Ishikawa (cell line): ENCODE measurements at regions not wholly inside any gene's neighbourhood (a gene's known extent, or its start where the extent isn't known, plus 50 kb on each side); places are given as distances from the start of the nearest gene placed in this dataset.

Source experiments
- CEBPB ChIP-seq: IDR thresholded peaks from 2 replicates; pipeline ENCODE4 v1.6.1; 2012
- CREB1 ChIP-seq: IDR thresholded peaks from 2 replicates; pipeline ENCODE4 v1.6.1; 2012; ENCODE audit warnings: low read depth
- EGR1 ChIP-seq: IDR thresholded peaks from 2 replicates; pipeline ENCODE4 v1.6.1; 2012
- EP300 ChIP-seq: IDR thresholded peaks from 2 replicates; pipeline ENCODE4 v1.6.1; 2012; ENCODE audit warnings: borderline replicate concordance
- FOXM1 ChIP-seq: IDR thresholded peaks from 2 replicates; pipeline ENCODE4 v1.6.1; 2012; ENCODE audit warnings: low read depth, borderline replicate concordance
- MAX ChIP-seq: IDR thresholded peaks from 2 replicates; pipeline ENCODE4 v1.6.1; 2012
- NFIC ChIP-seq: IDR thresholded peaks from 2 replicates; pipeline ENCODE4 v1.6.1; 2012
- RAD21 ChIP-seq: IDR thresholded peaks from 2 replicates; pipeline ENCODE4 v1.6.1; 2012; ENCODE audit warnings: low read depth
- REST ChIP-seq: IDR thresholded peaks from 2 replicates; pipeline ENCODE4 v1.6.1; 2012; ENCODE audit warnings: low read depth, mild to moderate bottlenecking
- TAF1 ChIP-seq: IDR thresholded peaks from 2 replicates; pipeline ENCODE4 v1.6.1; 2012; ENCODE audit warnings: low read depth, mild to moderate bottlenecking
- TCF12 ChIP-seq: IDR thresholded peaks from 2 replicates; pipeline ENCODE4 v1.6.1; 2012; ENCODE audit warnings: low read depth
- TEAD4 ChIP-seq: IDR thresholded peaks from 2 replicates; pipeline ENCODE4 v1.6.1; 2012
- YY1 ChIP-seq: IDR thresholded peaks from 2 replicates; pipeline ENCODE4 v1.6.1; 2012; ENCODE audit warnings: low read depth
- ZBTB7A ChIP-seq: IDR thresholded peaks from 2 replicates; pipeline ENCODE4 v1.6.1; 2012; ENCODE audit warnings: low read depth
- TF ChIP-seq, protein P1 (sequence below): IDR thresholded peaks from 2 replicates; pipeline ENCODE4 v1.6.1; 2012

- TF ChIP-seq CREB1 (no peak), NFIC (no peak), CEBPB (no peak), TEAD4 (no peak), EGR1 (no peak)
These were observed 291.2 kb downstream of the CDH26 start for GRCh38 chr20:60249436-60249835.

DNA sequence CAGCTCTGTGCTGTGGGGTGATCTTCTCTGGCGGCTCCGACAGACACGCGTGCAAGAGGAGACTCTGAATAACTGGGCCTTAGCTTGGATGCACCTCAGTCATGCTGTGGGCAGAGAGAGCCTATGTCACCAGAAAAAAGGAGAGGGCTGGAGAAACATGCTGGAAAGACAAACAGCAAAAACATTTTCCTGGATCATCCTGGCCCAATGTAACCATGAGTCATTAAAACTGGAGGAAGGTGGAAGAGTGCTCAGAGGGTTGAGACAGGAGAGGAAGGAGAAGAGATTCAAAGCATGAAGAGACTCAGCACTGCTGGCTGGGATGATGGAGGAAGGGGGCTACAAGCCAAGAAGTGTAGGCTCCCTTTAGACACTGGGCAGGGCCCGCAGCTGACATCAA is 292.0 kb downstream of the CDH26 start:
- no peak for TF ChIP-seq EP300
- TF ChIP-seq ZBTB7A, result no peak
- no peak for TF ChIP-seq EGR1
- no peak for TF ChIP-seq TEAD4
- TF ChIP-seq, protein P1, sequence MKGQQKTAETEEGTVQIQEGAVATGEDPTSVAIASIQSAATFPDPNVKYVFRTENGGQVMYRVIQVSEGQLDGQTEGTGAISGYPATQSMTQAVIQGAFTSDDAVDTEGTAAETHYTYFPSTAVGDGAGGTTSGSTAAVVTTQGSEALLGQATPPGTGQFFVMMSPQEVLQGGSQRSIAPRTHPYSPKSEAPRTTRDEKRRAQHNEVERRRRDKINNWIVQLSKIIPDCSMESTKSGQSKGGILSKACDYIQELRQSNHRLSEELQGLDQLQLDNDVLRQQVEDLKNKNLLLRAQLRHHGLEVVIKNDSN, result no peak
- TF ChIP-seq MAX, result no peak
- TF ChIP-seq RAD21, result no peak

DNA sequence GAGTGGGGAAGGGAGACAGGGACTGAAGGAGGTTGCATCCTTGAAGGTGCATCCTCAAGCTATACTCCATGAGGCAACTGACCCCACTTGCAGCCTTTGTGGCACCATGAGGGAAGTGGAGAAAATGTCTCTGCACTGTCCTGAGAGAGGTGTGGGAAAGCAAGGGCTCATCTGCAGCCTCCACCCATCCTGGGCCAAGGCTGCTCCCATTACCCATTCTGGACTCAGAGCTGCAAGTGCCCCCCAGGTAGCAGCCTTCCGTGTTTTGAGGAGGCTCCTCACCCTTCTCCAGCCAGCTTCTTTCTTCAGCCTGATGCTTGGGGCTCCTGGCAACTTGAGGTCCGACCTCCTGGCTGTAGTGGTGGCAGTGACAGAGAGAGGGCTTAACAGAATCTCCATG is 294.6 kb downstream of the CDH26 start:
- no peak for TF ChIP-seq REST
- no peak for TF ChIP-seq CREB1
- TF ChIP-seq EGR1, result no peak
- no peak for TF ChIP-seq TCF12
- no peak for TF ChIP-seq CEBPB
- no peak for TF ChIP-seq RAD21
- no peak for TF ChIP-seq MAX
- TF ChIP-seq YY1, result no peak
- TF ChIP-seq FOXM1, result no peak
- no peak for TF ChIP-seq NFIC
- TF ChIP-seq, protein P1, result no peak
- TF ChIP-seq EP300, result no peak
- TF ChIP-seq TAF1, result no peak
- no peak for TF ChIP-seq ZBTB7A
- TF ChIP-seq TEAD4, result no peak

- TF ChIP-seq MAX (no peak), CREB1 (no peak), ZBTB7A (no peak), CEBPB (no peak), NFIC (no peak), RAD21 (no peak), EGR1 (no peak)
- TF ChIP-seq, protein P1, result no peak
These were observed 295.2 kb downstream of the CDH26 start for GRCh38 chr20:60253471-60253870.

GRCh38 chr20:60254901-60255411 is 296.7 kb downstream of the CDH26 start:
- TF ChIP-seq ZBTB7A (no peak), CEBPB (no peak), RAD21 (no peak), TAF1 (no peak), CREB1 (no peak), FOXM1 (no peak), EGR1 (no peak), TEAD4 (no peak), MAX (no peak), NFIC (no peak), REST (no peak), EP300 (no peak), YY1 (no peak), TCF12 (no peak)
- TF ChIP-seq, protein P1, result no peak
